ENCODE measurements at regions not wholly inside any gene's neighbourhood (a gene's known extent, or its start where the extent isn't known, plus 50 kb on each side); places are given as distances from the start of the nearest gene placed in this dataset.

GRCh38 chr1:172895050-172895460 is 155.7 kb downstream of the TNFSF18 start:
- peak; percentile 23 for DNase-seq

GRCh38 chr1:172895761-172896160 is 155.0 kb downstream of the TNFSF18 start:
- DNase-seq, result no peak

GRCh38 chr1:172897738-172898137 is 153.0 kb downstream of the TNFSF18 start:
- DNase-seq, result no peak

GRCh38 chr1:172898866-172899265 is 151.9 kb downstream of the TNFSF18 start:
- DNase-seq, result no peak

GRCh38 chr1:172900376-172900997 is 150.3 kb downstream of the TNFSF18 start:
- DNase-seq, result peak; percentile 45

- DNase-seq, result no peak
These were observed 148.5 kb downstream of the TNFSF18 start for GRCh38 chr1:172902200-172902599.

GRCh38 chr1:172902861-172903381 is 147.8 kb downstream of the TNFSF18 start:
- DNase-seq, result no peak

- DNase-seq, result no peak
These were observed 147.0 kb downstream of the TNFSF18 start for GRCh38 chr1:172903581-172904220.

GRCh38 chr1:172905452-172905851 is 145.3 kb downstream of the TNFSF18 start:
- DNase-seq, result no peak

GRCh38 chr1:172906778-172907592 is 143.8 kb downstream of the TNFSF18 start:
- peak; percentile 46 for DNase-seq

- no peak for DNase-seq
These were observed 142.9 kb downstream of the TNFSF18 start for GRCh38 chr1:172907834-172908326.

- no peak for DNase-seq
These were observed 141.0 kb downstream of the TNFSF18 start for GRCh38 chr1:172909606-172910326.

- no peak for DNase-seq
These were observed 137.9 kb downstream of the TNFSF18 start for GRCh38 chr1:172912765-172913260.

GRCh38 chr1:172914501-172915144 is 136.1 kb downstream of the TNFSF18 start:
- no peak for DNase-seq

GRCh38 chr1:172915271-172915670 is 135.5 kb downstream of the TNFSF18 start:
- DNase-seq, result peak; percentile 46

- no peak for DNase-seq
These were observed 134.6 kb downstream of the TNFSF18 start for GRCh38 chr1:172916116-172916515.

- no peak for DNase-seq
These were observed 132.8 kb downstream of the TNFSF18 start for GRCh38 chr1:172917972-172918371.

- no peak for DNase-seq
These were observed 132.3 kb downstream of the TNFSF18 start for GRCh38 chr1:172918478-172918877.

- no peak for DNase-seq
These were observed 124.7 kb downstream of the TNFSF18 start for GRCh38 chr1:172926070-172926469.

- DNase-seq, result no peak
These were observed 122.3 kb downstream of the TNFSF18 start for GRCh38 chr1:172928412-172928811.

- DNase-seq, result no peak
These were observed 121.7 kb downstream of the TNFSF18 start for GRCh38 chr1:172929006-172929405.

- DNase-seq, result no peak
These were observed 120.6 kb downstream of the TNFSF18 start for GRCh38 chr1:172930142-172930541.
